Fibroblast of lung (primary cell): ENCODE measurements at regions not wholly inside any gene's neighbourhood (a gene's known extent, or its start where the extent isn't known, plus 50 kb on each side); places are given as distances from the start of the nearest gene placed in this dataset.
A peak's percentile ranks its signal among the peaks of the same experiment; 100 is the strongest.

Source experiments
- DNase-seq, 2 donors: peaks; one replicate each; pipeline versions ENCODE4 v3.0.0 to v3.0.0-alpha.2; 2010; ENCODE audit warnings: low read depth in 2 of 2
- H2AFZ ChIP-seq: 2 replicates; pipeline ENCODE4 v1.5.1; 2012; ENCODE audit warnings: low read length, control low read depth, inconsistent platforms
- H3K27ac ChIP-seq: 2 replicates; pipeline ENCODE4 v1.5.1; 2011; ENCODE audit warnings: low read length, control low read depth; ENCODE audit not compliant: insufficient read depth
- H3K27me3 ChIP-seq: 2 replicates; pipeline ENCODE4 v1.5.1; 2011; ENCODE audit warnings: mild to moderate bottlenecking, low read length; ENCODE audit not compliant: control insufficient read depth, insufficient read depth
- H3K36me3 ChIP-seq: 2 replicates; pipeline ENCODE4 v1.5.1; 2011; ENCODE audit warnings: low read length; ENCODE audit not compliant: control insufficient read depth, insufficient read depth
- H3K4me1 ChIP-seq: 2 replicates; pipeline ENCODE4 v1.5.1; 2011; ENCODE audit warnings: low read length; ENCODE audit not compliant: control insufficient read depth, insufficient read depth; ENCODE audit errors: extremely low read depth
- H3K4me2 ChIP-seq: 2 replicates; pipeline ENCODE4 v1.5.1; 2011; ENCODE audit warnings: low read length, control low read depth; ENCODE audit not compliant: insufficient read depth; ENCODE audit errors: extremely low read depth
- H3K4me3 ChIP-seq, 4 experiments: fragments of 200-600 bp in 1 of 4; sonication (generic) in 1 of 4; replicated peaks in 1 of 4; 2 replicates each; pipeline ENCODE4 v1.5.1; 2011 to 2016; ENCODE audit warnings: low read length in 4 of 4, low read depth in 3 of 4, mild to moderate bottlenecking in 3 of 4, control low read depth in 2 of 4, inconsistent platforms in 1 of 4, mixed read lengths in 1 of 4; ENCODE audit not compliant: insufficient read depth in 1 of 4; ENCODE audit errors: control extremely low read depth in 1 of 4
- H3K79me2 ChIP-seq: 2 replicates; pipeline ENCODE4 v1.5.1; 2012; ENCODE audit warnings: mild to moderate bottlenecking, low read length, inconsistent platforms; ENCODE audit not compliant: control insufficient read depth, insufficient read depth
- H3K9ac ChIP-seq: 2 replicates; pipeline ENCODE4 v1.5.1; 2011; ENCODE audit warnings: mild to moderate bottlenecking, low read length, control low read depth; ENCODE audit not compliant: insufficient read depth
- H3K9me3 ChIP-seq: 2 replicates; pipeline ENCODE4 v1.5.1; 2012; ENCODE audit warnings: low read depth, low read length; ENCODE audit not compliant: control insufficient read depth, insufficient read depth
- H4K20me1 ChIP-seq: 2 replicates; pipeline ENCODE4 v1.5.1; 2011; ENCODE audit warnings: low read length; ENCODE audit not compliant: control insufficient read depth, insufficient read depth; ENCODE audit errors: extremely low read depth
- CTCF ChIP-seq, 2 donors: IDR thresholded peaks in 1 of 2; conservative IDR thresholded peaks in 1 of 2; 1 replicate in 1 of 2; 2 replicates in 1 of 2; pipeline ENCODE4 v1.5.1; 2011 to 2012; ENCODE audit warnings: low read length in 2 of 2, control low read depth in 1 of 2, inconsistent platforms in 1 of 2, low read depth in 1 of 2, mild to moderate bottlenecking in 1 of 2
- EZH2 ChIP-seq: IDR thresholded peaks from 2 replicates; pipeline ENCODE4 v1.5.1; 2012; ENCODE audit warnings: low read length, control low read depth, mild to moderate bottlenecking; ENCODE audit errors: missing control alignments

- Histone ChIP-seq H3K4me3 (no peak overlapping the region), H3K9me3 (no peaks in the 10 kb centered on the region), H4K20me1 (no peaks in the 10 kb centered on the region), H3K79me2 (no peaks in the 10 kb centered on the region), H3K9ac (no peak overlapping the region), H3K36me3 (no peaks in the 10 kb centered on the region), H3K4me1 (peaks cover 10% of the 10 kb centered on the region), H3K4me2 (no peak overlapping the region), H3K27ac (no peak overlapping the region), H2AFZ (no peak overlapping the region), H3K27me3 (no peaks in the 10 kb centered on the region)
- TF ChIP-seq EZH2 = no peak
- no peak for TF ChIP-seq CTCF (conservative IDR thresholded peaks at IDR 0.05 in 1 of 2, IDR thresholded peaks at IDR 0.05 in 1 of 2; ENCODE audit: low read depth in 1 of 2, low read length in 2 of 2)
- DNase-seq = no peak
Observed at GRCh38 chr2:203647579-203647978, 58.9 kb upstream of the CD28 start.

DNA sequence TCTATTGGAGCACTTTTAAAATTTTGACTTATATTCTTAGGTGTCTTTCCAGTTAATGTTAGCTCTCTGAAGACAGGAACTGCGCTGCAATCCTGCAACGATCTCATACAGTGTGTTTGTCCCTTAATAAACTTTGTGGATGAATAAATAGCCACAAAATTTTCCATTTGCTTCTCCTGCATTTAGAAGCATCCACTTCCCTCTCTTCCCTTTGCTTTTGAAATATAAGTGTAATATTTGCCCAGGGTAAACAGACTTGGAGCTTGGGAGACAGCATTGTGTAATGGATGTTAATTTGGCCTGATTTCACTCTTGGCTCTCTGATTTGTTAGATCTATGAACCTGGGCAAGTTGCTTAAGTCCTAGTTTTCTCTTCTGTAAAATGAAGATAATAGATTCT is 58.2 kb upstream of the CD28 start:
- TF ChIP-seq EZH2 (no peak), CTCF (conservative IDR thresholded peaks at IDR 0.05 in 1 of 2, IDR thresholded peaks at IDR 0.05 in 1 of 2; ENCODE audit: low read depth in 1 of 2, low read length in 2 of 2) (no peak)
- no peak overlapping the region for H3K27ac ChIP-seq
- H3K4me3 ChIP-seq = no peak overlapping the region
- H3K4me1 ChIP-seq = peaks cover 10% of the 10 kb centered on the region
- no peaks in the 10 kb centered on the region for H3K27me3 ChIP-seq
- no peak overlapping the region for H3K9ac ChIP-seq
- peak in 1 of 2 donors; percentile 48 for DNase-seq
- H3K79me2 ChIP-seq = no peaks in the 10 kb centered on the region
- no peaks in the 10 kb centered on the region for H3K36me3 ChIP-seq
- no peaks in the 10 kb centered on the region for H4K20me1 ChIP-seq
- H3K4me2 ChIP-seq = no peak overlapping the region
- no peaks in the 10 kb centered on the region for H3K9me3 ChIP-seq
- H2AFZ ChIP-seq = no peak overlapping the region

DNA sequence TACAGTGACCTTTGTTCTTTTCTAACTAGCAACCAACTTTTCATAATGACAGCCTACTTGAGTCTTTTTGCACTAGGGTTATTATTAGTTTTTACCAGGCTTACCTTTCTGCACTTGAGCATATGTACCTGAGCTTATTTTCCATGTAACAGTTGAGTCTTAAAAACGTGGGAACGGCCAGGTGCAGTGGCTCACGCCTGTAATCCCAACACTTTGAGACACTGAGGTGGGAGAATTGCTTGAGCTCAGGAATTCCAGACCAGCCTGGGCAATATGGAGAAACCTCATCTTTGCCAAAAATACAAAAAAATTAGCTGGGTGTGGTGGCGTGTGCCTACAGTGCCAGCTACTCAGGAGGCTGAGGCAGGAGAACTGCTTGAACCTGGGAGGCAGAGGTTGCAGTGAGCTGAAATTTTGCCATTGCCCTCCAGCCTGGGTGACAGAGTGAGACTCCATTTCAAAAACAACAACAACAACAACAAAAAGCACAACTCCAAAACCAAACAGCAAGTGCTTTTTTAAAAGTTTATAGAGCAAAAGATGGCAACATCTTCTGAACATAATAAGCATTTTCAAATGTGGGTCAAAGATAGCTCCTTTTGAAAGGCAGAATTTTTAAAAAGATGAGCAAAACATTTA is 57.1 kb upstream of the CD28 start:
- TF ChIP-seq CTCF (conservative IDR thresholded peaks at IDR 0.05 in 1 of 2, IDR thresholded peaks at IDR 0.05 in 1 of 2; ENCODE audit: low read depth in 1 of 2, low read length in 2 of 2) (no peak), EZH2 (no peak)
- H3K9ac ChIP-seq = no peak overlapping the region
- H3K27ac ChIP-seq = no peak overlapping the region
- peaks cover 10% of the 10 kb centered on the region for H3K4me1 ChIP-seq
- no peaks in the 10 kb centered on the region for H3K79me2 ChIP-seq
- H3K27me3 ChIP-seq = no peaks in the 10 kb centered on the region
- no peak overlapping the region for H3K4me2 ChIP-seq
- H3K36me3 ChIP-seq = no peaks in the 10 kb centered on the region
- no peak overlapping the region for H2AFZ ChIP-seq
- DNase-seq = no peak
- H4K20me1 ChIP-seq = no peaks in the 10 kb centered on the region
- H3K4me3 ChIP-seq = no peak overlapping the region
- H3K9me3 ChIP-seq = no peaks in the 10 kb centered on the region
